Hematopoietic multipotent progenitor cell treated with erythropoietin and hydrocortisone succinate and interleukin-3 and kit ligand, for 8 days (in vitro differentiated cells): ENCODE measurements at regions not wholly inside any gene's neighbourhood (a gene's known extent, or its start where the extent isn't known, plus 50 kb on each side); places are given as distances from the start of the nearest gene placed in this dataset.

Source experiments
- DNase-seq: peaks from one replicate; pipeline ENCODE4 v3.0.0-alpha.2; 2015

DNA sequence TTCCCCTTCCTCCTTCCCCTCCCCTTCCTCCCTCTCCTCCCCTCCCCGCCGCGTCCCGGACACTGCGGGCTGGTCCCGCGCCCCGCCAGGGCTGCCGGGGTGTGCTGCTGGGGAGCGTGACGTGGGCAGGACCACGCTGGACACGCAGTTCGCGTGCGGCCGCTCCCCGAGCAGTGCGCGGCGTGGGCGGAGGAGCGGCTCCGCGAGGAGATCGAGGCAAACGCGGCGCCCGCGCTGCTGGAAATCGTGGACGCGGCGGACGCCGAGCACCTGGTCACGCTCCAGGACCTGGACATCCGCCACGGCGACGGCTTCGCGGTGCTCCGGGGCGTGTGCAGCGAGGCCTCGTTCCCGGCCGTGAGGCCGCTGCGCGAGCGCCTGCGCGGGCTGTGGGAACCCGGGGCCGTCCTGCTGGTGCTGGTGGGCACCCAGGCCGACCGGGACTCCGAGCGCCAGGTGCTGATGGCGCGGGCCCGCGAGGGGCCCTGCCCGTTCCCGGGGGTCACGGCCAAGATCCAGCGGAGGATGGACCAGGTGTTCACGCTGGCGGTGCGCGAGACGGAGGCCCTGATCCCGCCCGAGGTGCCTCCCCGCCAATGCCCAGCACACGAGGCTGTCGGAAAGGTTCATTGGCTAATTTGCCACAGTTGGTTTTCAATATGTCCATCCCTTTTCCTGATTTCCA lies 84.3 kb downstream of the TNFAIP2 start:
- DNase-seq = no peak

DNA sequence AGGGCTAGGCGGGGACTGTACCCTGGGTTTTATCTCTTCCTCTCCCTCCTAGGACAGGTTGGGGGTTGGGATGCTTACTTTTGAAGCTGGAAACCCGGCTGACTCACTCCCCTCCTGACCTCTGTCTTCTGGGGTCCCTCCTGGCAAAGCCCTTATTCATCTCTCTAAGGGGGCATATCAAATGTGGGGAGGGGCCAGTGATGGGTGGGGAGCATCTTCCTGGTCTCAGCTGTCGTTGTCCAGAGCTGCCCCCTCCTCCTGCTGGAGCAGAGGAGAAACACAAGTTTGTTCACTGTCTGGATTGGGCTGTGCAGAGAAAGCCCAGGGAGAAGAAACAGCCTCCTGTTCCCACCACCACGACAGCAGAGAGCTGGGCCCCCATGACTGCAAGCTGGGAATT lies 85.8 kb downstream of the TNFAIP2 start:
- DNase-seq = no peak

DNA sequence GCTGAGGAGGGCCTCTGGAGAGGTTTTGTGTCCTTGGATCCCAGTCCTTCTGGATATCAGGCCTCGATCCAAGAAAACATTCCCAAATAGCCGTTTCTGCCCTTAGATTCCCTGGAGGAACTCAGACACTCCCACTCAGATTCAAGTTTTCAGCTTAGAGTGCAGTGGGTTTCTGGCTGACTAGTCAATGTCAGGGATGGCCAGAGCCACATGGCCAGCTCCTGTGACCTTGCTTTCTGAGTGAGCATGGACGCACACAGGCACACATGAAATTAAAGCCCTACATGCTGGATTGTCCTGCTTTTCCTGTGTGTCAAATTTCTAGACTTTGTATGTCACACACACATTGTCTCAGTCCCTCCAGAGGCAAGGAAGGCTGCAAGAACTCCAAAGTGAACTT lies 86.2 kb downstream of the TNFAIP2 start:
- no peak for DNase-seq

DNA sequence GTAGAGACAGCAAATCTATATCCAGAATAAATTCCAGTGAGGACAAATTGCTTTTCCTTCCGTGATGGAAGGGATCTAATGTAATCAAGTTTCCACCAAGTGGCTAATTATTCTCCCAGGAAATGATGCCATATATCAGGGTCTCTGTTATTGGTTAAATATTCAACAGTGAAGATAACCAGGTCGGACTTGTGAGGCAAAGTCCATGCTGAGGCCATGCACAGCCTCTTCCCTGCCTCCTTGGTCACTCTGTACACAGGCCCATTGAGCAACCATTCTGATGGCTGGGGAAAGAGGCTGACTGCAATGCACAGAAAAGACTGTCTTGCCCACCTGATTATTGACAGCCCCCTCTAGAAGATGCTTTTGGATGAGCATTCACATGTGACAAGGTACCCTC lies 90.1 kb downstream of the TNFAIP2 start:
- no peak for DNase-seq

DNA sequence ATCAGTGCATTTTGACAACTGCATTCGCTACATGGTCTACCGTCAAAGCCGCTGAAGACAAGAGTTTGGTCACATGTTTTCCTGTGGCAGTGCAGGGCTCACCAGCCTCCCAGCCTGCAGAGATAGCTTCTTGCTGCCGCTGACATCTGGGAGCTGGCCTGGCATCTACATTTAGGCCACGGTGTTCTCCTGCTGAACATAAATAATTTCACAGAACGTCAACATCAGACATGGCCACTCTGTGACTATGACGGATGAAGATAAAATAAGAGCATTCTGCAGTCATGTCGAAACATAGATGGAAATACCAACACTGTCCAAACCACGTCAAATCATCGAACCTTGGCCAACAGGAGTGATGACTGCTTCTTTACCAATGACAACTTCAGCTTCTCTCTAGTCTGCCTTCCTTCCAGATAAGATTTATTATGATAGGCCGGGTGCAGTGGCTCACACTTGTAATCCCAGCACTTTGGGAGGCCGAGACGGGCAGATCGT lies 91.2 kb downstream of the TNFAIP2 start:
- no peak for DNase-seq

DNA sequence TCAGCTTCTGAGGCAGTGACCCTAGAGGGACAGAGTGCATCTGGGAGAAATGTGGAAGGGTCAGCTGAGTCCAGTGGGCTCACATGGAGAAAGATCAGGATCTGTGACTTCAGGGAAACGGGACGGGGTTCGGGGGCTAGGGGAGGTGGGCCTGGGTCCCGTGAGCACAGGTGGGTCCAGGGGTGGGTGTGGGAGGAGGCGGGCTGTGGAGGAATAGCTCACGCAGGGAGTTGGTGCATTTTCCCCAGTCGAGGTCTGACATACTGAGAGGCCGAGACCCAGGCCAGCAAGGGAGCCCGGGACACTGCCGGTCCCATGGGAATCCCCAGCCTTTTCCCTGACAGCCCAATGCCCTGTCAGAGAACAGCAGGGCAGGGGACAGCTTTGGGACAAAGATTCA lies 93.1 kb downstream of the TNFAIP2 start:
- no peak for DNase-seq

DNA sequence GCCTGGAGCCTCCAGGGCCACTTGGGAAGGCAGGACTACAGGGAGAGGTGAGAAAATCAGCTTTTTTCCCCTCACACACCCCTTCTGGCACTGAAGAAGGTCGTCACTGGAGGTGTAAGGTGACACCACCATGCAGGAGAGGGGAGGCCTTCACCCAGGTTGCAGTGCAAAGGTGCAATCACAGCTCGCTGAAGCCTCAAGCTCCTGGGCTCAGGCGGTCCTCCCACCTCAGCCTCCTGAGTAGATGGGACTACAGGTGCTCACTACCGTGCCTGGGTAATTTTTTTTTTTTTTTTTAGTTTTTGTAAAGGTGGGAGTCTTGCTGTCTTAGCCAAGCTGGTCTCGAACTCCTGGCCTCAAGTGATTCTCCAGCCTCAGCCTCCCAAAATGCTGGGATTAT lies 93.6 kb downstream of the TNFAIP2 start:
- no peak for DNase-seq

DNA sequence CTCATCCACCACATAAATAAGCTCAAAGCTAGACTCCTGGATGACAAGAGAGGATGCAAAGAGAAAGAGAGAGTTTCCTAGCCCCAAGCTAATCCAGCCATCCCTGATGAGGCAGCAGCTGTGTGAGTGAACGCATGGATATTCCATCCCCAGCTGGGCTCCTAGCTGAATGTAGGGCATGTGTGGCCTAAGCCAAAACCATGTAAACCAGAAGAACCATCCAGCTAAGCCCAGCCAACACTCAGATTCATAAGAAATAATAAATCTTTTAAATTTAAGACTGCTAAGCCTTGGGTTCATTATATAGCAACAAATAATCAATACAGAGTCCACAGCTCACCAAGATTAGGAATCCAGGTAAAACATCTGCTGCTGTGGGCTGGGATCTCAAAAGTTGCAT lies 94.3 kb downstream of the TNFAIP2 start:
- no peak for DNase-seq

DNA sequence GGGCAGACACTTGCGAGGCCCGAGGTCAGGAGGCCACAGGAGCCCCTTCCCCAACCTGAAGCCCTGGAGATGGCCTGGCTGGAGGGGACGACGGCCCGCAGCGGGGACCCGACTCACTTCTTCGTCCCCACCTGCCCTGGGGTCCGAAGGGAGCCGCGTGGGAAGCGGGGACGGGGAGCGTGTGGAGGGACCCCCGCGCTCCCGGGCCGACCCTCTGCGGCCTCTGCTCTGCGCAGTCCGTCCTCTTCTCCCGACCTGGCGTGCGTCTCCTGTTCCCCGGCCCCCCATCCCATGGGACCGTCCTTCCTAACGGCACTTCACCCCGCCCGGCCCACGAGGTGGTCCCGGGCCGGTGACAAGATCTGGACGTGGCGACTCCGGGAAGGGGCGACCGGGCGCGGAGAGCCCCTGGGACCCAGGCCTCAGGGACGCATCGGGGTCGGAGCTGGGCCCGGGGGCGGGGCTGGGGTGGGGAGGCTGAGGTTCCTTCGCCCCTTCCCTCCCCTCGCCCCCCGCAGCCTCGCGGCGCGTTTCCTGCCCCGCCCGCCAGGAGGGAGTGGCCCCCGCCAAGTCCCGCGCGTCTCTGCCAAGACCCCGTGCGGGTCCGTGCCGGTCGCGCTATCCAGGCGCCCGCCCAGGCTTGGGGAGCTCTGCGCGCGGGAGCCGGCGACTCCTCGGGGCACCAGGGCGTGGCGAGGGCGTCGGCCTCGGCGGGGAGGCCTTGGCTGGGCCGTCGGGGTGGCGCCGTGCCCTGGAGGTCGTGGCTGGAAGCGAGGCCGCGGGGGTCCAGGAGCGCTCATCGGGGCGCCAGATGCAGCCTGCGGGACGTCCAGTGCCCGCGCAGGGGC lies 97.1 kb downstream of the TNFAIP2 start:
- DNase-seq = no peak

DNA sequence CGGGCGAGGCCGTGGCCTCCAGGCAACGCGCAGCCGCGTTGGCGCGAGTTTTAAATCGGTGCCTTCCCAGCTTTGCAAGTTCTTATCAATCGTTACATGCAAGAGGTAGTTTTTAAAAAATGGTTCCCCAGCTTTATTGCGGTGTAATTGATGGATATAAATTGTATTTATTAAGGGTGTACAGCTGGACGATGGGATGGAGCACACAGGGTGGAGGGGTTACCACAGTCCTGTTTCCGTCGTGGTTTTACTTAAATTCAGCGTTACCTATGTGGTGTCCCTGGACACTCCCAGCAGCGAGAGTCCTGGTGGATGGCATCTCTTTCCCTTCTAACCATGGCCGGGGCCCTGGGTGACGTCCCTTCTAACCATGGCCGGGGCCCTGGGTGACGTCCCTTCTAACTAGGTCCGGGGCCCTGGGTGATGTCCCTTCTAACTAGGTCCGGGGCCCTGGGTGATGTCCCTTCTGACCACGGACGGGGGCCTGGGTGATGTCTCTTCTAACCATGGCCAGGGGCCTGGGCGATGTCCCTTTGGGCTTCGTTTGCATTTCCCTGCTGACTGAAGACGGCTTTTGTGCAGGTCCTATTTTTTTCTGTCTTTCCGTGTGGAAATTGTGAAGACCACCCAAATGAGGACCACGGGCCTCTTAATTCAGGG lies 97.9 kb downstream of the TNFAIP2 start:
- no peak for DNase-seq

DNA sequence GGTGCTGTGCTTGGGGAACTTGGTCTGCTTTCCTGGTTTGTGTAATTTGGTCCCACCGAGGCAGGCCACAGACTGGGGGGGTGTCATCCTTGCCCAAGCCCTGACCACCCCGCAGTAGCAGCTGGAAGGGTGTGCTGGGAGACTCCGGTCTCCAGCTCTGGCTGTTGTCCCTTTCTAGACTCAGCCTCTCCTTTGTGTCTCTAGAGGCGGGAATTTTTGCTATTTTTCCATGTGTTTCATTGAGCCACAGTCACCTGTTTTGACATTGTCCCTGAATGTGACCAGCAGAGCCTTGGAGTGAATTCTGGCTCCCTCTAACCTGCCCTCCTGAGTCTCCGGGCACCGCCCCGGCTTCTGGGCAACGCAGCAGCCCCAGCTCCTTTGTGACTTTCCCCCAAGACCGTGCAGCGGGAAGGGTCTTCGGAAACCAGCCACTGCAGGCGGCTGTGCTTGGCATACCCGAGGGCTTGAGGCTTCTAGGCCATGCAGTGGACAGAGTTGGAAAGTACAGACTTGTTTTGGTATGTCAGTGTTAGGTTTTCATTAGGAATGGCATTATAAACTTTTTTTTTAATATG lies 98.6 kb downstream of the TNFAIP2 start:
- no peak for DNase-seq

DNA sequence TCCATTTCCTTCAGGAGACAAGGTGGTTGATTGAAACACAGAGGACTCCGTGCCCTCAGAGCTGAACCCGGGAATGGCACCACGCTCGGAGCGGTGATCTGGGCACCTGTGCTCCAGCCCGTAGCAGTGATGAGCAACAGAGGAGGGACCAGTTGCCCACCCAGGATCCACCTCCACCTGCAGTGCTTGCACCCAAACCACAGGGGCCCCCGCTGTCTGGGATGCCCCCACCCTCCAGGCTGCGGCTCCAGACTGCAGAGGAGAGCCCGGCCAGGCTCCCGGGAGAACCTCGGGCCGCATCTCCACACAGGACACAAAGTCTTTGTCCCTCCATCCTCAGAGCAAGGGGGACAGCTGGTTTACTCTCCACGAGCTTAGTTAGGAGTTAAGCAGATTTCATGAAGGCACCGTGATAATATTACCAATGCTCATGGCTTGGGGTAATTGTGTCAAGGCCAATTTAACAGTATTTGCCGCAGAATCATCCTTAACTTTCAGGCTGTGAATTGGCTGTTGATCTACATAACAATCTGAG lies 100.6 kb downstream of the TNFAIP2 start:
- no peak for DNase-seq

DNA sequence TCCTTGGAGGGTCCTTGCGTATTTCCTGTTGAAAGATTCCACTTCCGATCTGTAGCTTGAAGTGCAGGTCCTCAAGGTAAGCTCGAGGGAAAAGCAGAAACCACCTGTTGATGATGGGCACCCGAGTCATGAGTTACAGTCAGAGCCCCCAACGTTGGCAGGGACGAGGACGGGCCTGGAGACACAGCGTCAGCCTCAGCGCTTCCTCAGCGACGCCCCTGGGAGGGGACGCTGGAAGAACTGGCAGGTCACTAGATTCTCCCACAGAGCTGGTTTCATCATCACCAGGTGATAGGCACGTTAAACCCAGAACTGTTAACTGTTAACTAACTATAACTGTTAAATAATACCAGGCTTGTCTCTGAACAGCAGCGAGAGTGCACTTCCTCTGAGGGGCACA lies 101.8 kb downstream of the TNFAIP2 start:
- no peak for DNase-seq

DNA sequence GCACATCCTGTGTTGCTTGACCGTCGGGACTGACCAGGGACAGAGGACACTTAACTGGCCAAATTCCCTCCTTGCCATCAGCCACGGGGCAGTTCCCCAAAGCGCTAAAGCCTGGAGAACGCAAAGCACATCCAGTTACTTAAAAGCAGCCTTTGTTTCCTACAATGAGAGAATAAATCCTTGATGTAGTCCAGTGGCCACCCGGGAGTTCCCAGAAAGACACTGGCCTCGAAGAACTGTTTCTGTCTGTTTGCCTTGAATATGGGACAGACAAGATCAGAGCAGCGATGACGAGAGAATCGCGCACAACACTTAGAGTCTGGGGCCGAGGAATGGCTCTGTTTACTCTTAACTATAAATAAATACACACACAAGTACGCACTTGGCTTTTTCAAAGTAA lies 102.2 kb downstream of the TNFAIP2 start:
- no peak for DNase-seq

DNA sequence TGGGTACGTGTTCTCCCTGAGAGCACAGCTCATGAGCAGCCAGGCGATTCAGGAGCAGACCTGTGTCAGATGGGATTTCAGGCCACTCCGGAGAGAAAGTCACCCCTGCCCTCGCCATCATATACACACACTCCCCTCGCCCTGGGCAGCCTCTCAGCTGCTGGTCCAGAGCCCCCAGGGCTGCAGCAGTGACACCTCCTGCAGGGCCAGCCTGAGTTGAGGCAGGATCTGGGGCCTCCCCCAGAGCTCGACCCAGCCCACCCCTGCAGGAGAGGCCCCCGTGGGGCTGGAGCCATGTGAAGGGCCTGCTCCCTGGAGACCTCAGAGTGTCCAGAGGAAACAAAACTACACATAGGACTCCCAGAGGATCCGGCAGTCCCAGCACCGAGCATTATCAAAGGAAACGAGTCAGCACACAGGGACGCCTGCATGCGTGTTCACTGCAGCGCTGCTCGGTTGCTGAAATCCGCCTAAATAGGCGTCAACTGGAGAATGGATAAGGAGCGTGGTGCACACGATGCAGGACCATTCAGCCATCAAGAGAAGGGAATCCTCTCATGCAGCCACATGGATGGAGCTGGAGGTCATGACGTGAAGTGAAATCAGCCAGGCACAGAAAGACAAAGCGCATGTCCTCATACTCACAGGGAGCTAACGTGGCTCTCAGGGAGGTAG lies 104.0 kb downstream of the TNFAIP2 start:
- no peak for DNase-seq

DNA sequence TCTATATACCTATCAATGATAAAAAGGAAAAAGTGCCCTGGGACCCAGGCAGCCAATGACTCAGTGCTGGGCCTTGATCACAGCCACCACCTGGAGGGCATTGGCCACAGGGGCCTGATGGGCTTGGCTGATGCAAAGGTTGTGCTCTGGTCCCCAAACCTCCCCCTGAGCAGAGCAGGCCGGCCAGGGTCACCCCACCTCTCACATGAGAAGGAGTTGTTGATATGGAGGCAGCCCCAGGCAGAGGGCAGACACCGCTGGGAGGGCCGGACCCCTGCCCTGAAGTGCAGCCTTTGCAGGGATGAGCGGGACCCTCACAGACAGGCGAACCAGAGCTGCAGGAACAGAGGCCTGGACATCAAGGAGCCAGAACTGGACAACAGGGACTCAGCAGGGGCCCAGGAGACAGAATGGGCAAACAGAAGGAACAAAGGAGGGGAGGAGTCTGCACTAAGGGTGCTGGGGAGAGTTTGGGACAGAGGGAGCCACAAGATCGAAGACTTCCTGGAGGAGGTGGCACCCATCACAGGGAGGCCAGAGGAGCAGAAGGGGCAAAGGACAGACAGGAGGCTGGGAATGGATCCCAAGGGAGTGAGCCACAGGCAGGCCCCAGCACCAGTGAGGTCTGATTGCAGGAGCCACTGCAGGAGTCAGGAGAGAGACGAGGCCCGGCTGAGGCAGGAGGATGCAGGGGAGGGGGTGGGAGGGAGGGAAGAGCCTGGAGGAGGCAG lies 105.0 kb downstream of the TNFAIP2 start:
- no peak for DNase-seq

DNA sequence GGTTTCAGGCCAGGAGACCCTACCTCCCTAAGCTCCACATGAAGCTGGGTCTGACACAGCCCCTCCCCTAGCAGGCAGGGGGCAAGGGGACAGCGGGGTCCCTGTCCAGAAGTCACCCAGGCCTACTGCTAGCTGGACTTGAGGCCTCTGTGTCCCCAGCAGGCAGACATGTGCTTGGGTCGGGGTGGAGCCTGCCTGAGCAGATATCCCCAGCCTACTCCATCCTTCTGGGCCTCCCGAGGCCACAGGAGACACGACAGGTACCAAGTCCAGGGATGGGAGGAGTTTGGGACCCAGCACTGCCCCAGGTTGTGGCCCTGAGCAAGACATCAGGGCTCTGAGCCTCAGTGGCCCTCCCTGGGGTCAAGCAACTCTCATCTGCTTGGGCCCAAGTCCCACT lies 105.2 kb upstream of the EIF5 start:
- DNase-seq = no peak

DNA sequence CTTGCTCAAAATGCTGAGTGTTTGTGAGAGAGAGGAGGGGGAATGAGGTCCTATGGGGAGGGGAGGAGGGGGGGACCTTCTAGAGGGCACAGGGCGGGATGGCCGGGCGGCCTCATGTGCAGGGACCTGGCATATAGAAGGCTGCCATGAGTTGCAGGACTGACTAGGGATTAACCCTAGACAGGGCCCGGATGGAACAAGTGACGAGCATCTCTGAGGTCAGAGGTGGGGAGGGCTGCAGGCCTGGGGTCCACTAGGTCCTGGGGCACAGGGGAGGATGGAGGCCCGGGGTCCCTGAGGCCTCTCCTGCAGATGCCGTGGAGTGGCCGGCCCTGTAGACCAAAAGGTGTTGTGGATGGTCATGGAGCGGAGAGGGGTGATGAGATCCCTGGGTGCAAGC lies 104.0 kb upstream of the EIF5 start:
- no peak for DNase-seq

DNA sequence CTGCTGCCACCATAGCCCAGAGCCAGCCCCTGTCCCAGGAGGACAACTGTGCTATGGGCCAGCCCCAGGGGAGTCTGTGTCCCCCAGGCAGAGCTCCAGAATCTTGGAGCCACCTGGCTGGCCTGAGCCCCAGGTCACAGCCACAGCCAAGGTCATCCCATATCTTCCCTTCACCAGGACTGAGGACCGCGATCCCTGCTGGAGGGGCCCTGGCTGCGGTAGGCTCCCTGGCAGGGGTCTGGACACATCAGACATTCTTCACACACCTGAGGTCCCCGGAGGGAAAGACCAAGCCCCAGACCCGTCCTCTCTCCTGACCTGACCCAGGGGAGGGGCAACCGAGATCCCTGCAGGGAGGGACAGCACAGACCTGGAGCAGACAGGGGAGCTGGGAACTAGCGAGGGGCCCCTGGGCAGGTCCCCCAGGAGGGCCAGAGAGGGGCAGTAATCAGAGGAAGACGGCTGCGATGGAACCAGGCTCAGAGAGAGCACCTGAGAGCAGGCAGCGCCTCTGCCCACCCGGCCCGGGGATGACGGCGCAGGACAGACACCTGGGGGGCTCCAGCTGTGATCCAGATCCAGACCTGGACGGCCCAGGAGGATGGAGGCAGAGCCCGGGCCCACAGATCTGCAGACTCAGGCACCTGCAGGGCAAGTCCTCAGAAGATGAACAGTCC lies 103.2 kb upstream of the EIF5 start:
- DNase-seq = no peak

DNA sequence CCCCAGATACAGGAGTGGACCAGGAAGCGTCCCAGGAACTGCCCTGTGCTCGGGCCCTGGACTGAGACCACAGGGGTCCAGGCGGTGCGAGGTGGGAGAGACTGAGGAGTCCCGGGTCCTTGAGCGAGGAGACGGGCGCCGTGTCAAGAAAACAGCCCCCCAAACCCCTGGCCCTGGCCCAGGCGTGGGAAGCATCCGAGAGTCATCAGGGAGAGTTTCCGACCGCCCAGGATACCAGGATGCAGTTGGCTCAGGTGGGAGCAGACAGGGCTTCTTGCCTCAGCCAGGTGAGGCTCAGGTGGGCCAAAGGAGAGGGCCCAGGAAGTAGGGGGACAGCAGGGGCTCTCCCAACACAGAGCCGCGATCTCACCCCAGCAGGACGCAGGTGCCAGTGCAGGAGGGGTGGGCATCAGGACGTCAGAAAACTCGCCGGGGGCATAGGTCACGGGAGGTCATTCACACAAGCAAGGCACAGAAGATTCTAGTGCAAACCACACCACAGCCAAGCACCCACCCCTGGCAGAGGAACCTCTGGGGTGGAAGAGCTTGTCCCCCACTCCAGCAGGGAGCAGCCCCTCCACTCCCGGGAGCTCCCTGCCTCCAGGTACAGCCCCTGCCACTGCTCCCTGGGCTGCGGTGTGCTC lies 102.5 kb upstream of the EIF5 start:
- DNase-seq = no peak
